H7 (cell line): ENCODE measurements at regions not wholly inside any gene's neighbourhood (a gene's known extent, or its start where the extent isn't known, plus 50 kb on each side); places are given as distances from the start of the nearest gene placed in this dataset.
"Not testable (repeated sequence)": the region's sequence is repeated elsewhere in the genome, so short reads cannot be mapped to it uniquely, and the experiment has no call there.

Experiments
- DNase-seq: peaks from one replicate; pipeline ENCODE4 v3.0.0; 2012
- H3K27me3 ChIP-seq: 2 replicates; pipeline ENCODE4 v1.6.0; 2011; ENCODE audit warnings: mild to moderate bottlenecking, low read length; ENCODE audit not compliant: control insufficient read depth, insufficient read depth
- H3K36me3 ChIP-seq: replicated peaks from 2 replicates; pipeline ENCODE4 v1.5.1; 2011; ENCODE audit warnings: low read length; ENCODE audit not compliant: control insufficient read depth, insufficient read depth
- H3K4me3 ChIP-seq: 2 replicates; pipeline ENCODE4 v1.5.1; 2011; ENCODE audit warnings: low read depth, mild to moderate bottlenecking, control low read depth, low read length, moderate library complexity; ENCODE audit not compliant: insufficient read depth

GRCh38 chr2:198630384-198630783 lies 826.0 kb downstream of the PLCL1 start:
- H3K36me3 ChIP-seq: no peaks in the 10 kb centered on the region
- DNase-seq: no peak
- no peaks in the 10 kb centered on the region for H3K27me3 ChIP-seq
- no peak overlapping the region for H3K4me3 ChIP-seq

- Histone ChIP-seq H3K4me3 (no peak overlapping the region), H3K36me3 (no peaks in the 10 kb centered on the region), H3K27me3 (no peaks in the 10 kb centered on the region)
- no peak for DNase-seq
These were observed 824.2 kb downstream of the PLCL1 start for GRCh38 chr2:198628596-198628995.

DNA sequence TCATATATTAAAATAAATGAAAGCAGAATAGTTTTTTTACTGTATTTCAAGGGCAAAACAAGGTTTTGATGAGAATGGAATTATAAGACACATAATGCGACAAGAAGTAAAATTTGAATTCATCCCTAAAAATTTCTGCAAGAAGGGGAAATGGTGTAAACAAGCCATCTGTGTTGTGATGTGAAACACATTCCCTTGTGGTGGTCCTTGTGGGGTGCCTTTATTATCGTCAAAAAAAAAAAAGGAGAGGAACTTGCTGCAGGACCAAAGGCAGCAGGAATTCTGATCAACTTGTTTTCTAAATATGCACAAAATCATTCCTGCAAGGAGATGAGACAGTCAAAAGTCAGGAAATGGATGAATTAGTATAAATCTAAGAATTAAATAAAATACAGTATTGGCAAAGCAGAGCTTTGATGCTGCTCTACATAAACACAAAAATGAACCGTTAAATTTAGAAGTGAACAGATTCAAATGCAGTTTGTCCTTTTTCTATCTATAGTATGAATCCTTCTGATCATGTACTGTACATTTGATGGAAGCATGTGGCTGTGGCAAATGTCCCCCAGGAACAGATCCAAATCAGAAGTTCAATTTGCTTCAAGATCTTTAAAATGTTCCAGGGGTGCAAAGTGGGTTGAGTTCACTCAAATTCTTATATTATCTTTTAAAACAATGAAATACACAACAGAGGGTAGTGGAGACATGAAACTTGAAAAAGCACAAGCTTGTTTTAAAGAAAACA lies 818.8 kb downstream of the PLCL1 start:
- DNase-seq: no peak
- Histone ChIP-seq H3K27me3 (no peaks in the 10 kb centered on the region), H3K4me3 (no peak overlapping the region), H3K36me3 (no peaks in the 10 kb centered on the region)

GRCh38 chr2:198615972-198616371 lies 811.6 kb downstream of the PLCL1 start:
- H3K27me3 ChIP-seq: no peaks in the 10 kb centered on the region
- no peak overlapping the region for H3K4me3 ChIP-seq
- H3K36me3 ChIP-seq: no peaks in the 10 kb centered on the region
- DNase-seq: no peak

DNA sequence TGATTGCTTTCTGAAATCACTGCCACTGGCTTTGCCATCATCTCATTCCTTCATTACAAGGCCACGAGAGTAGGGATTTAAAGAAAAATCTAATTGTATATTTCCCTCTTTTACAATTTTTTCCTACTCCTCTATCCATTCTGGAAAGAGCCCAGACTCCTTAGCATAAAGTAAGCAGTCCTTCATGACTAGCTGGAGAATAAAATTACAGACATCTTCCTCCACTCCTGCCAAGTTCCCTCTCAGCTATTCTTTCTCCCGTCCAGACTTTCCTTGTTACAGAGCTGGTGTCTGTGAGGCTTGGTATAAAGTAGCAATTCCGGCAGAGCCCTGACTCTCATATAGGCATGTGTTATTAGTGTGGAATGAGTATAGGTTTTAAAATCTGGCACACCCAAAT lies 806.8 kb downstream of the PLCL1 start:
- H3K27me3 ChIP-seq: no peaks in the 10 kb centered on the region
- no peak for DNase-seq
- H3K36me3 ChIP-seq: no peaks in the 10 kb centered on the region
- H3K4me3 ChIP-seq: no peak overlapping the region

DNA sequence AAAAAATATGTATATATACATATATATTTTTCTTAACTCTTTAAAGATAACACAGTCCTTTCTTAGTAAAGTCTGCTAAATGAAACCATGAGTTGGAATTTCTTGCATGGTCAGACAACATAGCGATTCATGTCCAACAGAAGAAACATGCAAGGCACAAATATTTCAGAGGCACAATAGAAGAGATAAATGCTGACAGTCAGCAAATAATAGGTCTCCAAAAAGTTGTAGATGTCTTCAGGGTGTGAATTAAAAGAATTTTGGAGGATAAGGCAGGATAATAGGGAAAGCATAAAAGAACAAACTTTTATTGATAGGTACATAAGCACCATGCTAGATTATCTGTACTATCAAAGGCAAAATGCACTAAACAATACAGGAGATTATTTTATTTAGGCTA lies 800.2 kb downstream of the PLCL1 start:
- DNase-seq: no peak
- H3K4me3 ChIP-seq: no peak overlapping the region
- no peaks in the 10 kb centered on the region for H3K36me3 ChIP-seq
- no peaks in the 10 kb centered on the region for H3K27me3 ChIP-seq

- DNase-seq, H3K27me3 ChIP-seq, H3K36me3 ChIP-seq, H3K4me3 ChIP-seq: not testable (repeated sequence)
These were observed 798.6 kb downstream of the PLCL1 start for GRCh38 chr2:198602986-198603385.

GRCh38 chr2:198597648-198598047 lies 793.3 kb downstream of the PLCL1 start:
- Histone ChIP-seq H3K36me3 (no peaks in the 10 kb centered on the region), H3K4me3 (no peak overlapping the region), H3K27me3 (no peaks in the 10 kb centered on the region)
- DNase-seq: no peak

- Histone ChIP-seq H3K36me3 (no peaks in the 10 kb centered on the region), H3K4me3 (no peak overlapping the region), H3K27me3 (no peaks in the 10 kb centered on the region)
- DNase-seq: no peak
These were observed 792.6 kb downstream of the PLCL1 start for GRCh38 chr2:198596985-198597384.

DNA sequence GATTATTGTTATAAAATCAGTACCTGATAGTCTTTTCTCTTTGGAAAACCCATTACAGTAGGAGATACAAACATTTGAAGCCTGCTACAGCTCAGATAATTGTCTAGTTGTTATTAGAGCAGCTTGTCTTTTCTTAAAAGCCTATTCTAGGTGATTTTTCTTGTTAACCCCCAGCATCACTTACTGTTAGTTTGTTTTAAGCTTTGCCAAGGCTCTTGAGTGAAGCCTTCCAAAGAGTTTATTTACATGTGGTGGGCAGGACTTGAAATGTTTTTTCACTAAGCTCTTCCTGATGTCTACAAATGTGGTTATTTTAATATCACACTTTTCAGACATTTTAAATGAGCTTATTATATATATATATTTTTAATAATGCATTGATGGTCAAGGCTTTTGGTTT lies 791.3 kb downstream of the PLCL1 start:
- Histone ChIP-seq H3K36me3 (no peaks in the 10 kb centered on the region), H3K4me3 (no peak overlapping the region), H3K27me3 (no peaks in the 10 kb centered on the region)
- DNase-seq: no peak

- no peaks in the 10 kb centered on the region for H3K27me3 ChIP-seq
- no peak overlapping the region for H3K4me3 ChIP-seq
- no peak for DNase-seq
- H3K36me3 ChIP-seq: no peaks in the 10 kb centered on the region
These were observed 787.2 kb downstream of the PLCL1 start for GRCh38 chr2:198591586-198591985.

DNA sequence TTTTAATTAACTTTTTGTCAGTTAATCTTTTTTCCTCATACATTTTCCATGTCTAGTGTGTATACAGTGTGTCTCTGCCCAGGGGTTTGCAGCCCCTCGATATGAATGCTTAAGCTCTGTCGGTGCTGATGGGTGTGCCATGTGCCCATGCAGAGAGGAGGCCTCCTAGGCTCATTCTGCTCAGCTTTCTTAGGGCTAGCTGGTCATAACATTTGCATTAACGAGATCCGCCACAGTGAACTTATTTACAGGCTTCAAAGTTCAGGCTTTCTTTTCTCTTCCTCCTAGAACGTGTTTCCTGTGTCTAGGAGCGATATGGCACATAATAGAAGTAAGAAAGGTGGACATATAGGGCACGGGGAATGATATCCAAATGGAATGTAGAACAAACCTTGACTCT lies 783.3 kb downstream of the PLCL1 start:
- Histone ChIP-seq H3K27me3 (no peaks in the 10 kb centered on the region), H3K4me3 (no peak overlapping the region), H3K36me3 (no peaks in the 10 kb centered on the region)
- no peak for DNase-seq

DNA sequence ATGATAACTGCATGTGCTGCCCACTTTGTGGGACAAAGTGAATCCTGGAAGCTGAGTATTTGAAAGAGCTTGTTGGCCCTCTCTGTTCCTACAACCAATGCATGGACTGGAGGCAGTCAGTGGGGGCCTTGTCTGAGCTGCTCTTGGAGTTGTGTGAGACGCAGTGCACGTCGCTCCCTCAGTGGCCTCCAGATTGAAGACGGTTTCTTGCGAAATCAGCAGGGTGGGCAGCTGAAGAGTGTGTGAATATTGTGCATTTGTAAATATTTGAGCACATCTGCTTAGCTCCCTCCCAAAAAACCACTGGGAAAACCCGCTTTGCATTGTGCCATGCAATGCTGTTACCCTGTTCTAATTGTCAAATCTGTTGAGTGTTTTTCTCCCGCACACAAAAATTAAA lies 782.8 kb downstream of the PLCL1 start:
- Histone ChIP-seq H3K4me3 (no peak overlapping the region), H3K27me3 (no peaks in the 10 kb centered on the region), H3K36me3 (no peaks in the 10 kb centered on the region)
- no peak for DNase-seq

DNA sequence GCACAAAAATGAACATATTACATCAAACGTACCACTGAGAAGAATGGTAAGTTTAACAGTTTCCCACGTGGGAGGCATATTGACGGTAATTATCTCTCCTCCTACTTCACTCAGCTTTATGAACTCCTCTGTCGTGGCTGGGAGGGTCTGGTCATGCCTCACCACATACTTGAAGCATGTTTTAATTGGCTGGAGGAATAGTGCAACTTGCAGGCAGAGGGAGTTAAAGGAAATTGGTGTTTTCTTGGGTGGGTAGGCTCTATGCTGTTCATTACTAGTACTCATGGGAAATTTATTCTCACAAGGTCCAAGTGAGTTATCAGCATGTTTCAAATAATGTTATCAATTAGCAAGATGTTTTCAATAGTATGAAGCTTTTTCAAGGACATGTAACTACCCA lies 767.0 kb downstream of the PLCL1 start:
- no peak overlapping the region for H3K4me3 ChIP-seq
- no peak for DNase-seq
- no peaks in the 10 kb centered on the region for H3K27me3 ChIP-seq
- H3K36me3 ChIP-seq: no peaks in the 10 kb centered on the region

GRCh38 chr2:198558176-198558575 lies 753.8 kb downstream of the PLCL1 start:
- H3K4me3 ChIP-seq: no peak overlapping the region
- no peak for DNase-seq

DNA sequence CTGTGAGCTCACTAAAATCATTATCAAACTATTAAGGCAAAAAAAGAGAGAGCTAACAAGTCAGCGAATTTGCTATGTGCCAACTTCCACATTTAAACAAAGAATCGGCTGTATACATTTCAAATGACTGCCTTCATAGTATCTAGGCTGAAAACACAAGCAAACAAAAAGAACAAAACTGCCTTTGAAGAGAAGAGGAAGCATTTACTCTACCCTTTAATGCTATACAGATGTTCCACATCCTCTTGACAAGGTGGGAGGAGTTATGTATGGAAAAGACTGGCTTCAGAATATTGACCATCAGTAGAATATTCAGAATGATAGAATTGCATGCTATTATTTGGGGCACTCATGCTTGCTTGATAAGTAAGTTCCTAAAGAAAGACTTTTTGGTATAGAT lies 741.7 kb downstream of the PLCL1 start:
- Histone ChIP-seq H3K27me3 (no peaks in the 10 kb centered on the region), H3K4me3 (no peak overlapping the region)
- no peak for DNase-seq

More at GRCh38 chr2:198558176-198558575, 753.8 kb downstream of the PLCL1 start:
- Histone ChIP-seq H3K27me3 (no peaks in the 10 kb centered on the region), H3K36me3 (no peaks in the 10 kb centered on the region)

More for the DNA sequence above, 741.7 kb downstream of the PLCL1 start:
- H3K36me3 ChIP-seq: no peaks in the 10 kb centered on the region
